GM19239 (cell line): ENCODE measurements at regions not wholly inside any gene's neighbourhood (a gene's known extent, or its start where the extent isn't known, plus 50 kb on each side); places are given as distances from the start of the nearest gene placed in this dataset.

Experiments
- DNase-seq: peaks from one replicate; pipeline ENCODE4 v3.0.0; 2011; ENCODE audit warnings: low spot score; ENCODE audit not compliant: insufficient read length
- FAIRE-seq: peaks from 2 replicates; lab custom pipeline; 2011; peaks lifted over from hg19 to GRCh38; lab: Jason Lieb, UNC

DNA sequence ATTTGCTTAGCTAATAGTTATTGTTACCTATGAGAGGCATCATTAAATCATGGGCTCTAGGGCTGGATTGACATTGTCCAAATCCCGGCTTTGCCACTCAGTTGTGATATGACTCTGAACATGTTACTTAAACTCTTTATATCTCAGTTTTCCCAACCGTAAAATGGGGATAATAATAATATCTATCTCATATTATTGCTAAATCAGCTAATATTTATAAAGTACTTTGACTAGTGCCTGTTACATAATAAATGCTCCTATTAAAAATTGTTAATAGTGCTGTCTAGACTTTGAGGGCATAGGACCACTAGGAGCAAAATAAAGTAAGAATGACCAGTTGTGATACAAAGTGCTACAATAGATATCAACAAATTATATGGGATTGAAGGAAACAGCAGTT lies 376.3 kb upstream of the FIGN start:
- no peak for DNase-seq
- FAIRE-seq, result no peak

- FAIRE-seq, result no peak
- no peak for DNase-seq
Measured at GRCh38 chr2:164110515-164110914, 374.7 kb upstream of the FIGN start.

DNA sequence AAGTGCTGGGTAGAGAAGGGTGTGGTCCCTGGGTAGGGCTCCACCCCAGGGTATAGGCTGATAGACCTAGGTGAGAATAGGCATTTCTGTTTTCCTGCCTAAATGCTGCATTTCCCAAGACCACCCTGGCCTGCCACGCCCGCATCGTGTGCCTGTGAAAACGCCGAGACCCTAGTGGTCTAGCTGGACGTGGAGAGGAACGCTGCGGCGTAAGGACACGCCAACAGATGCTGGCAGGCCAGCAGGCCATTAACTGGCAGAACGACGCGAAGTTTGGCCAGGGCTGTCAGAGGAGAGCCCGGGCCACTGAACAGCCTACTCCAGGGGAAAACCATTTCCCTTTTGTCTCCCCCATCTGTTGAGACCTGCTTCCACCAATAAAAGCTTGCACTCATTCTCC lies 373.2 kb upstream of the FIGN start:
- DNase-seq, result no peak
- no peak for FAIRE-seq

GRCh38 chr2:164103271-164103670 lies 367.5 kb upstream of the FIGN start:
- DNase-seq, result no peak
- FAIRE-seq, result no peak

DNA sequence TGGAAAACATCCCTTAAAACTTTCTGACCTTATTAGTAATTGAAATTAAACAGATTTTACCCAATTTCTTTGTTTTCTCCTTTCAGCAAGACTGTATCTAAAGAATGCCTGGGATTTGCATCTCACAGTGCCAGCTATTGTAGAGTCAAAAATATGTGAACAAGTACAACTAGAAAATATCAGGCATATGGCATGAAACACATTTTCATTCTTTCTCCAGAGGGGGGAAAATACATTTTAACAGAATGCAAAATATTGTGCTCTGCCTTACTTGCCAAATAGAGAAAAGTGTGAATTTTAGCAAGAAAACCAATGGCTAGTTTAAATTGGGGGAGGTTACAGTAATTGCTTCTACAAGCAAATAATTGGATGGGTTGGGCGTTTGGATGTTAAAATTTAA lies 366.6 kb upstream of the FIGN start:
- no peak for DNase-seq
- FAIRE-seq, result no peak

- FAIRE-seq (no peak), DNase-seq (no peak)
Measured at GRCh38 chr2:164091673-164092072, 355.9 kb upstream of the FIGN start.

- no peak for FAIRE-seq
- DNase-seq, result no peak
Measured at GRCh38 chr2:164090533-164090932, 354.7 kb upstream of the FIGN start.

DNA sequence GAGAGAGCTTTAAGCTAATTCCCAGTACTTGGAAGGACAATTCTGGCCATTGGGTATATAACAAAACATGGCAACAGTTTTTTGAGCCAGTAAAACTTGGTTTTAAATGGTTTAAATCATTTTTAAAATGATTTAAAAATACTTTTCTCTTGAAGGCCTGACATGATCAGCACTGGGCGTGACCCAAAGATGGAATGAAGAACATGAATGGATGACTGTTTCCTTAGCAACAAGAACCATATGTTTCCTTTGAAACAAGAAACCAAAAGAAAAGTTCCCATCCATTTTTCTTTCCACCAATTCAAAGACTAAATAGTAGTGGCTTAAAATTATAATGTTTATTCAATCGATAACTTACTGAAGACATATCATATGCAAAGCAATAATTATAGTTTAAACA lies 348.3 kb upstream of the FIGN start:
- no peak for FAIRE-seq
- DNase-seq, result no peak

DNA sequence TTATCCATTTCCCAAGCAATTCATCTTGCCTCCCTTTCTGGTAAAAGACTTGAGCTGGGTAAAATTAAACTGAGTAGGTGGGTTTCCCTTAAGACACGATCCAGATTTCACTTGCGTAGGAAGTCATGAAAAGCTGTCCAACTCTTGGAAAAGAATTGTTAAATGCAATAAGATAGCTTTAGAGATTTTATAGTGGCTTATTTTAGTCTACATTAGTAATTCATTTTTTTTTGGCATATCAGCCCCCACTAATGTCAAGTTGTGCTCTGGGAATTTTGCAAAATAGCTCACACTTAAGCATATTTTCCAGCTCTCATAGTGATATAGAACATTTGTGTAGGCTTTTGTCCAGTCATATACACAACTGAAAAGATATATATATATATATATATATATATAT lies 344.7 kb upstream of the FIGN start:
- FAIRE-seq (no peak), DNase-seq (no peak)

- DNase-seq, result no peak
- FAIRE-seq, result no peak
Measured at GRCh38 chr2:164079258-164079657, 343.4 kb upstream of the FIGN start.

- FAIRE-seq (no peak), DNase-seq (no peak)
Measured at GRCh38 chr2:164078421-164078820, 342.6 kb upstream of the FIGN start.

- DNase-seq (no peak), FAIRE-seq (no peak)
Measured at GRCh38 chr2:164073101-164074074, 337.6 kb upstream of the FIGN start.

GRCh38 chr2:164069540-164069939 lies 333.7 kb upstream of the FIGN start:
- FAIRE-seq (no peak), DNase-seq (no peak)

GRCh38 chr2:164068063-164068462 lies 332.3 kb upstream of the FIGN start:
- no peak for DNase-seq
- FAIRE-seq, result no peak

DNA sequence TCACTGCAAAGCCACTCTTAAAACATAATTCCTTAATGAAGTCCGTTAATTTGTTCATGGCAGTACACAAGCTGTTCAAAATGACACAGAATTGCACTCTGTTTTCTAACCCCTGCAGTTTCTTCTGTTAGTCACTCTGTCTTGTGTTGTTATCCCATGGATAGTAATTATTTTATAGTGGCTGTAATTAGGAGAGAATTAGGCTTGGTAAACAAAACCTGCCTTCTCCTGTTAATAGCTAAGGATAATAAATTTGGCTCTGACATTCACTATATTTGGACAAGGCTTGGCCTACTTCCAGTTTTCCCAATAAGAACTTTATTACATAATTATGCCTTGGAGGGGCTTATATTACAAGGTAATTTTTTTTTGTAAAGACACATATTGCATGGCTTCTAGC lies 330.3 kb upstream of the FIGN start:
- no peak for FAIRE-seq
- no peak for DNase-seq

DNA sequence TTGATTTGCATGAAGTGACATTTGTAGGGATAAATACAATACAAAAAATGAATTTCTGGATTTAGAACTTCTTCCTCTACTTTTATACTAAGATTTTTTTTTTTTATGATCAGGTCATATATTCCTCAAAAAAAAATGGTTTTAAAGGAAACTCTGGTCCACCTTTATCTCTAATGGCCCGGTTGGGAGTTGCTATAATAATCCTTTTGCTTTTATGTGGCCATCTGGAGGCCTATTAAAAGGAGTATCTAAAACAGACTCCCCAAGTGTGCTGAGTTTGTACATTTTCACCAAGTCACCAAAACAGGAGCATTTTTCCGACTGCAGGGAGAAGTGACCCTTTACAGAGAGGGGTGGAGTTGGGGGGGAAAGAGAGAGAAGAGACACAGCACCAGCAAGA lies 329.2 kb upstream of the FIGN start:
- FAIRE-seq (no peak), DNase-seq (no peak)

GRCh38 chr2:164061129-164061746 lies 325.4 kb upstream of the FIGN start:
- peak; percentile 3 for DNase-seq
- FAIRE-seq, result peak; percentile 69

DNA sequence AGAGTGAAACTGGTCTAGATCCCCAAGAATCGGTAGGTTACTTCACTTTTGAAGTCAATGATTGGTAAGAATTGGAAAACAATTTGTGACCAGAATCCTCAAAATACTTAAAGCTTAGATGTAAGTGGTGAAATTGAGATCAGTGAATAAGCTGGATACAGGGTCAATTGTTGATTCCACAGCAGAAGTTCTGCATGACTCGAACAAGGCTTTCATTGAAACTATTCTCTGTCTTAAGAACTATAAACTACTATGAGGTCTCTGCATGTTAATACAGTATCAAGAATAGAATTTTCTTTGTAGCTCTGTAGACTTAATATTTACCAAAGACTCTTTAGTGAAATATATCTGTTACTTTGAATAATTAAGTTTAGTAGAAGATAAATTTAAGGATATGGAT lies 324.2 kb upstream of the FIGN start:
- FAIRE-seq (no peak), DNase-seq (no peak)

DNA sequence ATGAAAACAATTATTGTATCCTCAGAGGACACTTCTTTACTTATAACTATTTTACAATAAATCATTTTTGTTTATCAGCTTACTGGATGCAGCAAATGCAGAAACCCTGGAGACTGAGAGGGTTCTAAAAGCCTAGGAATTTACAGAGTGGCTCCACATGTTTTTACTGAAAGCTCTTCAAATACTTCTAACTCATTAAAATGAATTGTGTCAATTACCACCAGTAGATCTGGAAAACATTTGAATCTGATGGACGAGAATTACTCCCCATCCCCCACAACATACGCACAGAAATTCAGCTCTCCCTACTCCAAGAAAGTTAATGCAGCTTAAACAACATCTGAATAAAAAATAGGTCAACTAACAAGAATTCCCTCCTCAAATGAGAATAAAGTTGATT lies 319.8 kb upstream of the FIGN start:
- DNase-seq, result no peak
- FAIRE-seq, result no peak

GRCh38 chr2:164054651-164055050 lies 318.8 kb upstream of the FIGN start:
- no peak for FAIRE-seq
- DNase-seq, result no peak

DNA sequence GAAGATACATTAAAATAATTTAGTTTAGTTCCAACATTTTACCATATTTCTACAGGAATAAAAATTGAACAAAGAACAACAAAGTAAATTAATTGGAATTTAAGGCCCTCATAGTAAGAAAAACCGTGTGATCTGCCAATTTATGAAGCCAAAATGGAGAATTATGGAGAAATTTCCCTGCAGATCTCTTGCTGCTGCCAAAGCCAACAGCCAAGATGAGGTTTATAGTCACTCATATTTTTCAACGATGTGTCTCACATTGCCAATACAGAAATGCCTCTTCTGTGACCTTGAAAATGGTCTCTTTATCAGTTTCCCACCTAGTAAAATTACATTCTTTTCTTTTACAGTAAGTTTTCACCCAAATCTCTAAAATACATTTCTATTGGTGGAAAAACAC lies 317.2 kb upstream of the FIGN start:
- DNase-seq (no peak), FAIRE-seq (no peak)

GRCh38 chr2:164052006-164052405 lies 316.2 kb upstream of the FIGN start:
- no peak for FAIRE-seq
- no peak for DNase-seq
